ENCODE measurements at regions not wholly inside any gene's neighbourhood (a gene's known extent, or its start where the extent isn't known, plus 50 kb on each side); places are given as distances from the start of the nearest gene placed in this dataset.

DNA sequence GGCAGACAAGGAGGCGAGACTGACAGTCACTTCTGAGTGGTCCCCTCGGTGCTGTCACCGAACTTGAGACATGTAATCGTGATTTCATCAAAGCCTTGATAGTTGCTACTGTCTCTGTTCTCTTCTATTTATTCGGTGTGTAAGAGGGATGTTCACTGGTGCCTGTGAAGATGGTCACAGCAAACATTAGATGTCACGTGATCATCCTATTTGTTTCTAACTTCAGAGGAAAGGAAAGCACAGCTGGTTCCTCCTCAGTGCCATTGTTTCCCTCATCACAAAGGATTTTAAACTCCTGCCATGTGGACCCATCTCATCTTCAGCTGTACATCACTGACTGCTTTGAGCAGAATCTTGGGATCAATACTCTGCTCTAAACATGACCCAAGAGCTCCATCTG lies 73.1 kb upstream of the CLMP start:
- TF ChIP-seq ZNF274 (IDR thresholded peaks at IDR 0.05; ENCODE audit: low read depth, low read length) (no peak), YY1 (IDR thresholded peaks at IDR 0.05; ENCODE audit: insufficient read depth, insufficient read length) (no peak)

Measured in NT2/D1 (cell line).